ENCODE measurements at regions not wholly inside any gene's neighbourhood (a gene's known extent, or its start where the extent isn't known, plus 50 kb on each side); places are given as distances from the start of the nearest gene placed in this dataset.

GRCh38 chr3:59167756-59168155 is 117.9 kb upstream of the CFAP20DC start:
- no peak overlapping the region for H3K27ac Mint-ChIP-seq (ENCODE audit: unreplicated experiment)
- no peak overlapping the region for H2AFZ ChIP-seq (ENCODE audit: low read depth, low read length)
- no peaks in the 10 kb centered on the region for H3K9me3 ChIP-seq (ENCODE audit: insufficient read depth, low read depth, low read length)
- no peaks in the 10 kb centered on the region for H3K36me3 ChIP-seq (ENCODE audit: insufficient read depth, low read length)
- H3K4me2 ChIP-seq (ENCODE audit: low read length), result no peak overlapping the region
- no peak overlapping the region for H3K4me3 ChIP-seq (ENCODE audit: insufficient read depth, low read depth, low read length)
- DNase-seq (ENCODE audit: low read depth), result no peak
- no peaks in the 10 kb centered on the region for H3K27me3 Mint-ChIP-seq (ENCODE audit: low read depth, unreplicated experiment)
- H3K27ac ChIP-seq (ENCODE audit: low read depth, low read length), result no peak overlapping the region
- H4K20me1 ChIP-seq (ENCODE audit: insufficient read depth, low read length), result no peaks in the 10 kb centered on the region
- FAIRE-seq, result no peak
- no peaks in the 10 kb centered on the region for H3K4me1 Mint-ChIP-seq (ENCODE audit: low read depth, unreplicated experiment)
- H3K9me3 Mint-ChIP-seq (ENCODE audit: unreplicated experiment), result peaks cover 4% of the 10 kb centered on the region
- H3K9ac ChIP-seq (ENCODE audit: low read length), result no peak overlapping the region
- no peaks in the 10 kb centered on the region for H3K4me1 ChIP-seq (ENCODE audit: insufficient read depth, low read length)
- H3K4me3 Mint-ChIP-seq (ENCODE audit: unreplicated experiment), result no peak overlapping the region
- no peaks in the 10 kb centered on the region for H3K36me3 Mint-ChIP-seq (ENCODE audit: low read depth, unreplicated experiment)
- H3K79me2 ChIP-seq (ENCODE audit: insufficient read depth, low read length), result no peaks in the 10 kb centered on the region
- H3K27me3 ChIP-seq (ENCODE audit: insufficient read depth, low read length), result peaks cover 3% of the 10 kb centered on the region
- TF ChIP-seq CTCF (IDR thresholded peaks at IDR 0.05; ENCODE audit: insufficient read depth, low read depth, low read length) (no peak), EZH2 (IDR thresholded peaks at IDR 0.05; ENCODE audit: insufficient read depth, low read length) (no peak)

GRCh38 chr3:59163953-59164352 is 114.1 kb upstream of the CFAP20DC start:
- peak; percentile 14 for DNase-seq (ENCODE audit: low read depth)
- no peaks in the 10 kb centered on the region for H3K4me1 Mint-ChIP-seq (ENCODE audit: low read depth, unreplicated experiment)
- no peak overlapping the region for H3K4me3 ChIP-seq (ENCODE audit: insufficient read depth, low read depth, low read length)
- no peaks in the 10 kb centered on the region for H3K36me3 ChIP-seq (ENCODE audit: insufficient read depth, low read length)
- no peaks in the 10 kb centered on the region for H3K27me3 Mint-ChIP-seq (ENCODE audit: low read depth, unreplicated experiment)
- no peak overlapping the region for H3K4me2 ChIP-seq (ENCODE audit: low read length)
- H3K9ac ChIP-seq (ENCODE audit: low read length), result no peak overlapping the region
- H3K27ac Mint-ChIP-seq (ENCODE audit: unreplicated experiment), result no peak overlapping the region
- H2AFZ ChIP-seq (ENCODE audit: low read depth, low read length), result no peak overlapping the region
- peaks cover 3% of the 10 kb centered on the region for H3K27me3 ChIP-seq (ENCODE audit: insufficient read depth, low read length)
- TF ChIP-seq EZH2 (IDR thresholded peaks at IDR 0.05; ENCODE audit: insufficient read depth, low read length) (no peak), CTCF (IDR thresholded peaks at IDR 0.05; ENCODE audit: insufficient read depth, low read depth, low read length) (no peak)
- H3K36me3 Mint-ChIP-seq (ENCODE audit: low read depth, unreplicated experiment), result no peaks in the 10 kb centered on the region
- H3K9me3 Mint-ChIP-seq (ENCODE audit: unreplicated experiment), result no peaks in the 10 kb centered on the region
- no peak for FAIRE-seq
- H3K4me3 Mint-ChIP-seq (ENCODE audit: unreplicated experiment), result no peak overlapping the region
- H3K9me3 ChIP-seq (ENCODE audit: insufficient read depth, low read depth, low read length), result no peaks in the 10 kb centered on the region
- no peak overlapping the region for H3K27ac ChIP-seq (ENCODE audit: low read depth, low read length)
- H4K20me1 ChIP-seq (ENCODE audit: insufficient read depth, low read length), result no peaks in the 10 kb centered on the region
- no peaks in the 10 kb centered on the region for H3K79me2 ChIP-seq (ENCODE audit: insufficient read depth, low read length)
- H3K4me1 ChIP-seq (ENCODE audit: insufficient read depth, low read length), result no peaks in the 10 kb centered on the region

- FAIRE-seq (no peak), DNase-seq (ENCODE audit: low read depth) (no peak)
- H3K9me3 ChIP-seq (ENCODE audit: insufficient read depth, low read depth, low read length), result no peaks in the 10 kb centered on the region
- Mint-ChIP-seq H3K27ac (ENCODE audit: unreplicated experiment) (no peak overlapping the region), H3K9me3 (ENCODE audit: unreplicated experiment) (no peaks in the 10 kb centered on the region), H3K36me3 (ENCODE audit: low read depth, unreplicated experiment) (no peaks in the 10 kb centered on the region), H3K4me3 (ENCODE audit: unreplicated experiment) (no peak overlapping the region), H3K27me3 (ENCODE audit: low read depth, unreplicated experiment) (no peaks in the 10 kb centered on the region), H3K4me1 (ENCODE audit: low read depth, unreplicated experiment) (no peaks in the 10 kb centered on the region)
- H3K4me3 ChIP-seq (ENCODE audit: insufficient read depth, low read depth, low read length), result no peak overlapping the region
- no peaks in the 10 kb centered on the region for H3K4me1 ChIP-seq (ENCODE audit: insufficient read depth, low read length)
- H3K27me3 ChIP-seq (ENCODE audit: insufficient read depth, low read length), result peaks cover 3% of the 10 kb centered on the region
- H3K9ac ChIP-seq (ENCODE audit: low read length), result no peak overlapping the region
- TF ChIP-seq CTCF (IDR thresholded peaks at IDR 0.05; ENCODE audit: insufficient read depth, low read depth, low read length), result no peak
- no peak for TF ChIP-seq EZH2 (IDR thresholded peaks at IDR 0.05; ENCODE audit: insufficient read depth, low read length)
- no peak overlapping the region for H3K4me2 ChIP-seq (ENCODE audit: low read length)
- H3K79me2 ChIP-seq (ENCODE audit: insufficient read depth, low read length), result no peaks in the 10 kb centered on the region
- H2AFZ ChIP-seq (ENCODE audit: low read depth, low read length), result no peak overlapping the region
- no peak overlapping the region for H3K27ac ChIP-seq (ENCODE audit: low read depth, low read length)
- no peaks in the 10 kb centered on the region for H3K36me3 ChIP-seq (ENCODE audit: insufficient read depth, low read length)
- no peaks in the 10 kb centered on the region for H4K20me1 ChIP-seq (ENCODE audit: insufficient read depth, low read length)
Observed at GRCh38 chr3:59161048-59161447, 111.2 kb upstream of the CFAP20DC start.
